Activated B cell treated with CpG ODN at 0.5 μM for 24 hours (primary cell): ENCODE measurements at regions not wholly inside any gene's neighbourhood (a gene's known extent, or its start where the extent isn't known, plus 50 kb on each side); places are given as distances from the start of the nearest gene placed in this dataset.

Experiments
- ATAC-seq: fragments of 200-7000 bp; cut with Tn5 transposase; one replicate; pipeline ENCODE4 v1.10.0; 2021; ENCODE audit warnings: low read depth, mild to moderate bottlenecking, moderate library complexity
- CTCF ChIA-PET: fragments of 350-600 bp; sonication (Branson Sonifier 250); formaldehyde crosslinking; loops from one replicate; lab custom pipeline; 2021; ENCODE audit warnings: antibody characterized with exemption; lab: Charles Lee
- POLR2A ChIA-PET: fragments of 350-600 bp; sonication (Branson Sonifier 250); formaldehyde crosslinking; loops from one replicate; lab custom pipeline; 2021; ENCODE audit warnings: antibody characterized with exemption; lab: Charles Lee
- DNase-seq: peaks from one replicate; pipeline ENCODE4 v3.0.0; 2022
- H3K27ac Mint-ChIP-seq: one replicate; pipeline ENCODE4 v1.8.0; 2020; ENCODE audit warnings: mixed read lengths
- H3K27me3 Mint-ChIP-seq: one replicate; pipeline ENCODE4 v1.8.0; 2021; ENCODE audit warnings: mixed read lengths
- H3K36me3 Mint-ChIP-seq: one replicate; pipeline ENCODE4 v1.8.0; 2021; ENCODE audit warnings: low read depth, mixed read lengths
- H3K4me1 Mint-ChIP-seq: one replicate; pipeline ENCODE4 v1.8.0; 2021; ENCODE audit warnings: mixed read lengths
- H3K4me3 Mint-ChIP-seq: one replicate; pipeline ENCODE4 v1.8.0; 2020; ENCODE audit warnings: mild to moderate bottlenecking, mixed read lengths
- H3K9me3 Mint-ChIP-seq: one replicate; pipeline ENCODE4 v1.8.0; 2020; ENCODE audit warnings: mixed read lengths
- intact Hi-C: fragments of 100-400 bp; cut with micrococcal nuclease; formaldehyde crosslinking; loops from one replicate; pipeline ENCODE4 v1.15.1; 2024
- TF ChIP-seq, protein P1 (sequence below): fragments of 200-600 bp; IDR thresholded peaks from one replicate; pipeline ENCODE4 v1.8.0; 2022; ENCODE audit warnings: antibody characterized with exemption, mild to moderate bottlenecking

DNA sequence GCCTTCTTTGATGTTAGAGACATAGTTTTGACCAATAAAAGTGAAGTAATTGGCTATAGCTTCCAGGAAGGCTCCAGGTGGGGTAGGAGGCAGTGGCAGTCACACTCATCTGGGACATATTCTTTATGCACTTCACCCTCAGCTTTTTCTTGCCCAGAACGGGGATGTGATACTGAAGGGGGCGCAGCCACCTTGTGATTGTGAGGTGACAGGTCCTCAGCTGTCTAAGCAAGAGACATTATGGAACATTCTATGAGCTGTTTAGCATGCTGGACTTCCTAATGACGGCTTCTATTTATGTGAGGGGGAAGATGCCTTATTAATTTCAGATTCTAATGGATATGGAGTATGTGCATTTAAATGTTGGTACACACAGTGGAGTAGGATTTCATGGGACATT lies 151.3 kb upstream of the ZFP64 start:
- DNase-seq (no peak), ATAC-seq (no peak)
- Mint-ChIP-seq H3K9me3 (no peaks in the 10 kb centered on the region), H3K27ac (no peak overlapping the region), H3K36me3 (no peaks in the 10 kb centered on the region), H3K4me3 (no peak overlapping the region), H3K27me3 (peaks cover 11% of the 10 kb centered on the region), H3K4me1 (no peaks in the 10 kb centered on the region)
- ChIA-PET CTCF (no interaction called here), POLR2A (no interaction called here)
- intact Hi-C loops = no loop called here
- TF ChIP-seq, protein P1, sequence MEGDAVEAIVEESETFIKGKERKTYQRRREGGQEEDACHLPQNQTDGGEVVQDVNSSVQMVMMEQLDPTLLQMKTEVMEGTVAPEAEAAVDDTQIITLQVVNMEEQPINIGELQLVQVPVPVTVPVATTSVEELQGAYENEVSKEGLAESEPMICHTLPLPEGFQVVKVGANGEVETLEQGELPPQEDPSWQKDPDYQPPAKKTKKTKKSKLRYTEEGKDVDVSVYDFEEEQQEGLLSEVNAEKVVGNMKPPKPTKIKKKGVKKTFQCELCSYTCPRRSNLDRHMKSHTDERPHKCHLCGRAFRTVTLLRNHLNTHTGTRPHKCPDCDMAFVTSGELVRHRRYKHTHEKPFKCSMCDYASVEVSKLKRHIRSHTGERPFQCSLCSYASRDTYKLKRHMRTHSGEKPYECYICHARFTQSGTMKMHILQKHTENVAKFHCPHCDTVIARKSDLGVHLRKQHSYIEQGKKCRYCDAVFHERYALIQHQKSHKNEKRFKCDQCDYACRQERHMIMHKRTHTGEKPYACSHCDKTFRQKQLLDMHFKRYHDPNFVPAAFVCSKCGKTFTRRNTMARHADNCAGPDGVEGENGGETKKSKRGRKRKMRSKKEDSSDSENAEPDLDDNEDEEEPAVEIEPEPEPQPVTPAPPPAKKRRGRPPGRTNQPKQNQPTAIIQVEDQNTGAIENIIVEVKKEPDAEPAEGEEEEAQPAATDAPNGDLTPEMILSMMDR = no peak

DNA sequence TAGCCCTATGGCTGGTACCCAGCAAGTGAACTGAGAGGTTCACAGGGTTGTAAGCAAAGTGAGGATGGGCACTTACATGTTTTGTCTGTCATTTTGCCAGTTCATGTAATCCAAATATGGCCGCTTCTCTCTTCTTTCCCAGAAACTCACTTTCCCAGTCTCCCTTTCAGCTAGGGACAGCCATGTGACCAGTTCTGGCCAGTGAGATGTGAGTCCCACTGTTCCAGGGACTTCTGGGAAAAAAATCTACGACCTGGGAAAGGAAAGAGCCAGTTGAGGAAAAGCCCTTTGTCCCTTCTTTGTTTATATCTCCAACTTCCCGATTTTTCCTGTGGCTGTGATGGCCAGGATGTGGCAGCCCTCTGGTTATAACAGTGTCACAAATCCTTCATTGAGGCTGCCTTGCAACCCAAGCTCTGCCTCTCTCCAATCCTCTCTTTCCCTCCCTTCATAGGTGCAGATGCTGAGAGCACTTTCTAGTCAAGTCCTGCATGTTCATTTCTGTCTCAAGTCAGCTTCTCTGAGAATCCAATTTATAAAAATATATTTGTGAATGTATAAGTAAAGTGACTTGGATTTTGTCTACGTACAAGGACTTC lies 148.6 kb upstream of the ZFP64 start:
- Mint-ChIP-seq H3K27ac (no peak overlapping the region), H3K9me3 (no peaks in the 10 kb centered on the region), H3K36me3 (no peaks in the 10 kb centered on the region), H3K4me3 (no peak overlapping the region), H3K27me3 (peaks cover 14% of the 10 kb centered on the region), H3K4me1 (no peaks in the 10 kb centered on the region)
- no peak for ATAC-seq
- TF ChIP-seq, protein P1 = no peak
- ChIA-PET POLR2A (no interaction called here), CTCF (no interaction called here)
- intact Hi-C loops = no loop called here
- DNase-seq = no peak

DNA sequence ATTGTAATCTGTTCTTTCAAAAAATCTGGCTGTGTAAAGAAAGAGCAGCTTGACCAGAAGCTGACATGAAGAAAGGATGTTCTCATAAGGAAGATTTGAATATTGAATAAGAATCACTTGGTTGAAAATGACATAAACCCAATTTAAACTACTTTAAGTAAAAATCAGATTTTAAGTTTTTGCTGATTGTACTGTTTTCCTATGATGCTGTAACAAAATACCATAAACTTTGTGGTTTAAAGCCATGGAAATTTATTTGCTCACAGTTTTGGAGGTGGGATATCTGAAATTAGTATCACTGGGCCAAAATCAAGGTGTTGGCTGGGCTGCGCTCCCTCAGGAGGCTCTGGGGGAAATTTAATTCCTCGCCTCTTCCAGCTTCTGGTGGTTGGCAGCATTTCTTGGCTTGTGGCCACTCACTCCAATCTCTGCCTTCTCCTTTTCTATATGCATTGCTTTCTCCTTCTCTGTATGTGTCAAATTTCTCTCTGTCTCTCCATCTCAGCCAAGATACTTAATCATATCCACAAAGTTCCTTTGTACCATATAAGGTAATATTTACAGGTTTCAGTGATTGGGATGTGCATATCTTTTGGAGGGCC lies 141.2 kb upstream of the ZFP64 start:
- no peak for ATAC-seq
- no peak for DNase-seq
- H3K9me3 Mint-ChIP-seq = no peaks in the 10 kb centered on the region
- peaks cover 4% of the 10 kb centered on the region for H3K27me3 Mint-ChIP-seq
- no peaks in the 10 kb centered on the region for H3K36me3 Mint-ChIP-seq
- H3K4me1 Mint-ChIP-seq = no peaks in the 10 kb centered on the region
- POLR2A ChIA-PET = no interaction called here
- TF ChIP-seq, protein P1 = no peak
- intact Hi-C loops = no loop called here
- CTCF ChIA-PET = interaction anchor here (0.6 kb wide), 1 partner anchor 962 kb away, joined by 3 read pairs; no protein-coding TSS in a partner anchor
- no peak overlapping the region for H3K27ac Mint-ChIP-seq
- no peak overlapping the region for H3K4me3 Mint-ChIP-seq

DNA sequence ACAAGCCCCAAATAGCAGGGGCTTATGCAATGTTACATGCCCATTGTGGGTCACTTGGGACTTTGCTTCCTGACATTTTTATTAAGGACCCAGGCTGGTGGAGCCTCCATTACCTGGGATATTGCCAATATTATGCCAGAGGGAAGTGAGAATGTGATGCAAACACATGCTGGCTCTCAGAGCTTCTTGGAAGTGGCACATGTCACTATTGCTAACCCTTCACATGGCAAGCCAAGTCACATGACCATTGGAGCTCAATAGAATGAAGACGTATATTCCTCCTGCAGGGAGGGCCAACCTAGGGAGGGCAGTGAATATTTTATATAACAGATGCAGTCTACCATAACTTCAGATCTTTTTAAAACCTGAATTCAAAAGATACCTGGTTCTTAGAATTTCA lies 140.7 kb upstream of the ZFP64 start:
- Mint-ChIP-seq H3K27ac (no peak overlapping the region), H3K27me3 (peaks cover 2% of the 10 kb centered on the region), H3K36me3 (no peaks in the 10 kb centered on the region), H3K9me3 (no peaks in the 10 kb centered on the region), H3K4me1 (no peaks in the 10 kb centered on the region), H3K4me3 (no peak overlapping the region)
- DNase-seq (no peak), ATAC-seq (no peak)
- TF ChIP-seq, protein P1 = no peak
- POLR2A ChIA-PET = no interaction called here
- CTCF ChIA-PET = interaction anchor here (0.6 kb wide), 1 partner anchor 962 kb away, joined by 3 read pairs; no protein-coding TSS in a partner anchor
- intact Hi-C loops = no loop called here

DNA sequence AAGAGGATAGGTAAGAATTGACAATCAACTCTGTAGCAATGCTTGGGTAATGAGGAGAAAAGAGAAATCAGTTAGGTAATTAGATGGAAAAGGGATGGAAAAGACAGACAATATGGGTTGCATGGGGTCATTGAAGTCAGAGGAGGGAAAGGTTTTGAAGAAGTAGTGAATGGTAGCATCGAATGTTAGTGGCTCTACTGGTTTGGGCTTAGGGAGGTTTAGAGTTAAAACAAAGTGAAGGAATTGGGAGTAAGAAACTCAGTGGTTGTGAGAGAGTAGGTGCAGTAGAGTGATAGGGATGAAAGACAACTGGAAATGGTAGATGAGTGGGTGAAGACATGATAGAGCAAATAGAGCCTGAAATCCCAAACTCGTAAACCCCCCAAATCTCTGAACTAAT lies 140.1 kb upstream of the ZFP64 start:
- H3K4me1 Mint-ChIP-seq = no peaks in the 10 kb centered on the region
- ATAC-seq = no peak
- no peak for DNase-seq
- TF ChIP-seq, protein P1 = no peak
- no peaks in the 10 kb centered on the region for H3K36me3 Mint-ChIP-seq
- peaks cover 2% of the 10 kb centered on the region for H3K27me3 Mint-ChIP-seq
- ChIA-PET CTCF (no interaction called here), POLR2A (no interaction called here)
- intact Hi-C loops = no loop called here
- H3K4me3 Mint-ChIP-seq = no peak overlapping the region
- no peaks in the 10 kb centered on the region for H3K9me3 Mint-ChIP-seq
- no peak overlapping the region for H3K27ac Mint-ChIP-seq
